A549 (cell line): ENCODE measurements at regions not wholly inside any gene's neighbourhood (a gene's known extent, or its start where the extent isn't known, plus 50 kb on each side); places are given as distances from the start of the nearest gene placed in this dataset.

Experiments
- EP300 ChIP-seq, 2 experiments: fragments of >200 bp; sonication (Bioruptor Twin); formaldehyde crosslinking; IDR thresholded peaks; 2 replicates in 1 of 2; 3 replicates in 1 of 2; pipeline ENCODE4 v1.6.1; 2016 to 2017
- FOSL2 ChIP-seq, 2 experiments: fragments of 450-650 bp in 1 of 2; fragments of >200 bp in 1 of 2; sonication (Bioruptor Twin) in 1 of 2; formaldehyde crosslinking; IDR thresholded peaks; 2 replicates each; pipeline versions ENCODE4 v1.5.0 to v1.6.1; 2016 to 2020; ENCODE audit warnings: mild to moderate bottlenecking in 1 of 2, moderate library complexity in 1 of 2
- PBX3 ChIP-seq: IDR thresholded peaks from 2 replicates; pipeline ENCODE4 v1.6.1; 2012
- PHF8 ChIP-seq: fragments of 200-600 bp; sonication (generic); IDR thresholded peaks from 2 replicates; pipeline ENCODE4 v1.6.1; 2016; ENCODE audit warnings: low read depth, mild to moderate bottlenecking, antibody characterized with exemption, moderate library complexity, borderline replicate concordance
- POLR2AphosphoS2 ChIP-seq: conservative IDR thresholded peaks from 2 replicates; pipeline ENCODE4 v1.6.1; 2012; ENCODE audit warnings: low read length, improper control_type of control experiment, inconsistent platforms
- TF ChIP-seq, protein P1 (sequence below): fragments of >200 bp; sonication (Bioruptor Twin); formaldehyde crosslinking; IDR thresholded peaks from 3 replicates; pipeline ENCODE4 v1.5.1; 2016
- TF ChIP-seq, protein P2 (sequence below): fragments of >200 bp; sonication (Bioruptor Twin); formaldehyde crosslinking; IDR thresholded peaks from 2 replicates; pipeline ENCODE4 v1.6.1; 2016
- TF ChIP-seq, protein P3 (sequence below): IDR thresholded peaks from 2 replicates; pipeline ENCODE4 v1.6.1; 2012

GRCh38 chr9:87370049-87370685 is 127.5 kb upstream of the DAPK1 start:
- TF ChIP-seq, protein P1, sequence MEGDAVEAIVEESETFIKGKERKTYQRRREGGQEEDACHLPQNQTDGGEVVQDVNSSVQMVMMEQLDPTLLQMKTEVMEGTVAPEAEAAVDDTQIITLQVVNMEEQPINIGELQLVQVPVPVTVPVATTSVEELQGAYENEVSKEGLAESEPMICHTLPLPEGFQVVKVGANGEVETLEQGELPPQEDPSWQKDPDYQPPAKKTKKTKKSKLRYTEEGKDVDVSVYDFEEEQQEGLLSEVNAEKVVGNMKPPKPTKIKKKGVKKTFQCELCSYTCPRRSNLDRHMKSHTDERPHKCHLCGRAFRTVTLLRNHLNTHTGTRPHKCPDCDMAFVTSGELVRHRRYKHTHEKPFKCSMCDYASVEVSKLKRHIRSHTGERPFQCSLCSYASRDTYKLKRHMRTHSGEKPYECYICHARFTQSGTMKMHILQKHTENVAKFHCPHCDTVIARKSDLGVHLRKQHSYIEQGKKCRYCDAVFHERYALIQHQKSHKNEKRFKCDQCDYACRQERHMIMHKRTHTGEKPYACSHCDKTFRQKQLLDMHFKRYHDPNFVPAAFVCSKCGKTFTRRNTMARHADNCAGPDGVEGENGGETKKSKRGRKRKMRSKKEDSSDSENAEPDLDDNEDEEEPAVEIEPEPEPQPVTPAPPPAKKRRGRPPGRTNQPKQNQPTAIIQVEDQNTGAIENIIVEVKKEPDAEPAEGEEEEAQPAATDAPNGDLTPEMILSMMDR: no peak
- TF ChIP-seq EP300 (IDR thresholded peaks at IDR 0.05) (no peak), PHF8 (no peak), PBX3 (no peak), POLR2AphosphoS2 (no peak), FOSL2 (IDR thresholded peaks at IDR 0.05) (no peak), FOSL2 (CRISPR knock-in tag; IDR thresholded peaks at IDR 0.05) (no peak)
- TF ChIP-seq, protein P2, sequence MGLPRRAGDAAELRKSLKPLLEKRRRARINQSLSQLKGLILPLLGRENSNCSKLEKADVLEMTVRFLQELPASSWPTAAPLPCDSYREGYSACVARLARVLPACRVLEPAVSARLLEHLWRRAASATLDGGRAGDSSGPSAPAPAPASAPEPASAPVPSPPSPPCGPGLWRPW: no peak
- TF ChIP-seq, protein P3, sequence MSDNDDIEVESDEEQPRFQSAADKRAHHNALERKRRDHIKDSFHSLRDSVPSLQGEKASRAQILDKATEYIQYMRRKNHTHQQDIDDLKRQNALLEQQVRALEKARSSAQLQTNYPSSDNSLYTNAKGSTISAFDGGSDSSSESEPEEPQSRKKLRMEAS: no peak
